SK-N-SH (cell line): ENCODE measurements at regions not wholly inside any gene's neighbourhood (a gene's known extent, or its start where the extent isn't known, plus 50 kb on each side); places are given as distances from the start of the nearest gene placed in this dataset.

Source experiments
- CTCF ChIA-PET: fragments of 300-600, 350-600 bp; formaldehyde crosslinking; extraction: SDS; loops from one replicate; lab custom pipeline; 2021; lab: Yijun Ruan, JAX
- POLR2A ChIA-PET: fragments of 350-600 bp; sonication (Branson Sonifier 250); formaldehyde crosslinking; extraction: SDS; loops from one replicate; lab custom pipeline; 2020; ENCODE audit warnings: antibody characterized with exemption, inconsistent platforms; lab: Yijun Ruan, JAX
- DNase-seq: peaks from one replicate; pipeline ENCODE4 v3.0.0; 2012
- H2AFZ ChIP-seq: fragments of 200-600 bp; sonication (generic); 2 replicates; pipeline ENCODE4 v1.8.1; 2016; ENCODE audit warnings: antibody characterized with exemption, mild to moderate bottlenecking, low read depth
- H3F3A ChIP-seq: fragments of 200-600 bp; sonication (generic); replicated peaks from 2 replicates; pipeline ENCODE3; 2016; ENCODE audit warnings: antibody characterized with exemption, mild to moderate bottlenecking; ENCODE audit not compliant: insufficient read depth
- H3K27ac ChIP-seq, 2 experiments: fragments of 200-500 bp in 1 of 2; fragments of 200-600 bp in 1 of 2; sonication (Bioruptor generic) in 1 of 2; sonication (generic), shearing (Covaris generic) in 1 of 2; 2 replicates each; pipeline versions ENCODE4 v1.5.1 to v1.6.1; 2014 to 2016; ENCODE audit warnings: low read depth in 2 of 2, inconsistent platforms in 1 of 2, low read length in 1 of 2, mild to moderate bottlenecking in 1 of 2, mixed read lengths in 1 of 2
- H3K27me3 ChIP-seq: fragments of 200-600 bp; sonication (generic), shearing (Covaris generic); 2 replicates; pipeline ENCODE4 v1.6.1; 2016; ENCODE audit warnings: mixed run types; ENCODE audit not compliant: insufficient read depth
- H3K36me3 ChIP-seq, 2 experiments: fragments of 200-500 bp in 1 of 2; fragments of 200-600 bp in 1 of 2; sonication (Bioruptor generic) in 1 of 2; sonication (generic) in 1 of 2; replicated peaks in 1 of 2; 2 replicates each; pipeline versions ENCODE3 to v1.5.1; 2014 to 2016; ENCODE audit warnings: low read length in 1 of 2, mild to moderate bottlenecking in 1 of 2; ENCODE audit not compliant: insufficient read depth in 2 of 2, control insufficient read depth in 1 of 2
- H3K4me1 ChIP-seq, 2 experiments: fragments of 200-500 bp in 1 of 2; fragments of 200-600 bp in 1 of 2; sonication (Bioruptor generic) in 1 of 2; sonication (generic), shearing (Covaris generic) in 1 of 2; 2 replicates each; pipeline versions ENCODE4 v1.5.1 to v1.6.1; 2014 to 2016; ENCODE audit warnings: low read depth in 1 of 2, low read length in 1 of 2, mixed run types in 1 of 2; ENCODE audit not compliant: insufficient read depth in 2 of 2, control insufficient read depth in 1 of 2
- H3K4me2 ChIP-seq: fragments of 200-600 bp; sonication (generic), shearing (Covaris generic); 2 replicates; pipeline ENCODE4 v1.6.1; 2017; ENCODE audit warnings: mixed run types
- H3K4me3 ChIP-seq, 2 experiments: fragments of 200-500 bp in 1 of 2; fragments of 200-600 bp in 1 of 2; sonication (Bioruptor generic) in 1 of 2; sonication (generic), shearing (Covaris generic) in 1 of 2; 2 replicates each; pipeline versions ENCODE4 v1.5.1 to v1.8.1; 2014 to 2016; ENCODE audit warnings: low read depth in 2 of 2, inconsistent platforms in 1 of 2, low read length in 1 of 2, mild to moderate bottlenecking in 1 of 2, mixed read lengths in 1 of 2, moderate library complexity in 1 of 2
- H3K79me2 ChIP-seq: fragments of 200-600 bp; sonication (generic); 2 replicates; pipeline ENCODE4 v1.8.1; 2017; ENCODE audit warnings: mild to moderate bottlenecking; ENCODE audit not compliant: insufficient read depth
- H3K9ac ChIP-seq: fragments of 200-600 bp; sonication (generic); 2 replicates; pipeline ENCODE4 v1.6.1; 2017; ENCODE audit warnings: mixed run types
- H3K9me2 ChIP-seq: fragments of 200-600 bp; sonication (generic); 2 replicates; pipeline ENCODE4 v1.6.1; 2017; ENCODE audit warnings: mixed run types
- H3K9me3 ChIP-seq: fragments of 200-600 bp; sonication (generic); 2 replicates; pipeline ENCODE4 v1.6.1; 2017; ENCODE audit warnings: mixed run types, mild to moderate bottlenecking, moderate library complexity
- H4K20me1 ChIP-seq: fragments of 200-600 bp; sonication (generic); 2 replicates; pipeline ENCODE4 v1.6.1; 2017; ENCODE audit warnings: mild to moderate bottlenecking, mixed run types; ENCODE audit not compliant: insufficient read depth
- CHD2 ChIP-seq: fragments of 150-350 bp; IDR thresholded peaks from 2 replicates; pipeline ENCODE4 v1.6.1; 2018; ENCODE audit warnings: low read length; ENCODE audit not compliant: partially characterized antibody
- ELF1 ChIP-seq: IDR thresholded peaks from 2 replicates; pipeline ENCODE4 v1.4.0; 2012
- EP300 ChIP-seq, 2 experiments: IDR thresholded peaks; 2 replicates each; pipeline versions ENCODE4 v1.4.0 to v1.6.1; 2012; ENCODE audit warnings: borderline replicate concordance in 1 of 2, low read depth in 1 of 2, low read length in 1 of 2
- FOXJ3 ChIP-seq: sonication (generic); formaldehyde crosslinking; IDR thresholded peaks from 2 replicates; pipeline ENCODE4 v1.5.1; 2020; ENCODE audit warnings: mild to moderate bottlenecking, missing genetic modification reagents
- GABPA ChIP-seq: IDR thresholded peaks from 2 replicates; pipeline ENCODE4 v1.4.0; 2012; ENCODE audit warnings: low read depth, mild to moderate bottlenecking
- GATA2 ChIP-seq: sonication (generic); formaldehyde crosslinking; IDR thresholded peaks from 2 replicates; pipeline ENCODE4 v1.5.0; 2020; ENCODE audit warnings: mild to moderate bottlenecking, missing genetic modification reagents
- JUND ChIP-seq: IDR thresholded peaks from 2 replicates; pipeline ENCODE4 v1.4.0; 2012
- MAX ChIP-seq: IDR thresholded peaks from 2 replicates; pipeline ENCODE4 v1.4.0; 2012; ENCODE audit warnings: low read depth
- MEF2A ChIP-seq: IDR thresholded peaks from 2 replicates; pipeline ENCODE4 v1.4.0; 2012; ENCODE audit warnings: low read depth, borderline replicate concordance
- MXI1 ChIP-seq: IDR thresholded peaks from 2 replicates; pipeline ENCODE4 v1.6.1; 2012; ENCODE audit warnings: mild to moderate bottlenecking, low read depth, low read length, improper control_type of control experiment
- NFIC ChIP-seq: IDR thresholded peaks from 2 replicates; pipeline ENCODE4 v1.4.0; 2012; ENCODE audit warnings: borderline replicate concordance
- NRF1 ChIP-seq: IDR thresholded peaks from 2 replicates; pipeline ENCODE4 v1.6.1; 2012; ENCODE audit warnings: low read depth, mild to moderate bottlenecking, low read length
- POLR2AphosphoS5 ChIP-seq: IDR thresholded peaks from 2 replicates; pipeline ENCODE4 v1.6.1; 2012; ENCODE audit warnings: low read depth, low read length
- RAD21 ChIP-seq: IDR thresholded peaks from 2 replicates; pipeline ENCODE4 v1.6.1; 2012; ENCODE audit warnings: mild to moderate bottlenecking, low read length
- REST ChIP-seq: IDR thresholded peaks from 2 replicates; pipeline ENCODE4 v1.6.1; 2012; ENCODE audit warnings: mild to moderate bottlenecking, low read depth, low read length, moderate library complexity
- RFX5 ChIP-seq: IDR thresholded peaks from 2 replicates; pipeline ENCODE4 v1.6.1; 2012; ENCODE audit warnings: mild to moderate bottlenecking, improper control_type of control experiment, low read length
- TAF1 ChIP-seq: IDR thresholded peaks from 2 replicates; pipeline ENCODE4 v1.6.1; 2012; ENCODE audit warnings: low read depth, mild to moderate bottlenecking, low read length, moderate library complexity, borderline replicate concordance
- TCF12 ChIP-seq: IDR thresholded peaks from 2 replicates; pipeline ENCODE4 v1.4.0; 2012
- USF1 ChIP-seq: IDR thresholded peaks from 2 replicates; pipeline ENCODE4 v1.4.0; 2012; ENCODE audit warnings: low read depth, borderline replicate concordance
- ZBTB33 ChIP-seq: IDR thresholded peaks from 2 replicates; pipeline ENCODE4 v1.4.0; 2012; ENCODE audit warnings: low read depth, borderline replicate concordance
- WGBS: methylation state at CpG from one replicate; pipeline ENCODE4 v1.1.6; 2017; ENCODE audit warnings: low lambda C conversion rate; 5-methylcytosine and 5-hydroxymethylcytosine counted together

- Histone ChIP-seq H3K9me3 (no peaks in the 10 kb centered on the region), H3K9ac (no peak overlapping the region), H3K4me2 (no peak overlapping the region), H2AFZ (no peak overlapping the region), H4K20me1 (no peaks in the 10 kb centered on the region), H3K27ac (no peak overlapping the region), H3K27me3 (peaks cover 12% of the 10 kb centered on the region; the same call in 1 of the 2 replicates), H3K36me3 (no peaks in the 10 kb centered on the region), H3F3A (no peaks in the 10 kb centered on the region), H3K79me2 (no peaks in the 10 kb centered on the region), H3K9me2 (no peaks in the 10 kb centered on the region), H3K4me3 (no peak overlapping the region), H3K4me1 (no peaks in the 10 kb centered on the region)
- CTCF ChIA-PET: no interaction called here
- 0% methylated on average over 2 of the region's 2 CpGs for WGBS
- TF ChIP-seq TCF12 (no peak), POLR2AphosphoS5 (no peak), EP300 (IDR thresholded peaks at IDR 0.05; ENCODE audit: borderline replicate concordance in 1 of 2, low read depth in 1 of 2, low read length in 1 of 2) (no peak), NFIC (no peak), RAD21 (no peak), ELF1 (no peak), MAX (no peak), JUND (no peak), TAF1 (no peak), ZBTB33 (no peak), MXI1 (no peak), GABPA (no peak), CHD2 (no peak), NRF1 (no peak), MEF2A (no peak)
- POLR2A ChIA-PET: no interaction called here
- DNase-seq: no peak
These were observed 282.4 kb upstream of the ADAMTS16 start for GRCh38 chr5:4857761-4858160.

GRCh38 chr5:4859500-4860235 lies 280.5 kb upstream of the ADAMTS16 start:
- ChIA-PET CTCF (interaction anchor here (0.6 to 1.5 kb wide), 3 partner anchors 21 to 281 kb away, joined by 3 read pairs; partner anchors contain the start of gene ADAMTS16), POLR2A (no interaction called here)
- Histone ChIP-seq H3K9me3 (no peaks in the 10 kb centered on the region), H3K9ac (no peak overlapping the region), H3K4me1 (no peaks in the 10 kb centered on the region), H3K4me3 (no peak overlapping the region), H3K27ac (no peak overlapping the region), H3K36me3 (no peaks in the 10 kb centered on the region), H3F3A (no peaks in the 10 kb centered on the region), H3K27me3 (peaks cover 12% of the 10 kb centered on the region; the same call in 1 of the 2 replicates), H3K79me2 (no peaks in the 10 kb centered on the region), H3K4me2 (no peak overlapping the region), H4K20me1 (no peaks in the 10 kb centered on the region), H3K9me2 (no peaks in the 10 kb centered on the region), H2AFZ (no peak overlapping the region)
- DNase-seq: no peak
- WGBS: 22% methylated on average over 2 of the region's 2 CpGs
- TF ChIP-seq USF1 (no peak), RFX5 (no peak), FOXJ3 (CRISPR knock-in tag) (no peak), TCF12 (no peak), REST (no peak), NFIC (no peak), GATA2 (no peak), JUND (no peak), ELF1 (no peak), GABPA (no peak)
